AG04450 (cell line): ENCODE measurements at regions not wholly inside any gene's neighbourhood (a gene's known extent, or its start where the extent isn't known, plus 50 kb on each side); places are given as distances from the start of the nearest gene placed in this dataset.

ENCODE experiments used
- CTCF ChIA-PET: fragments of 300-600, 350-600 bp; formaldehyde crosslinking; extraction: SDS; loops from one replicate; lab custom pipeline; 2022; ENCODE audit warnings: antibody characterized with exemption, inconsistent platforms; lab: Charles Lee
- POLR2A ChIA-PET: fragments of 350-600 bp; formaldehyde crosslinking; extraction: SDS; loops from one replicate; lab custom pipeline; 2021; ENCODE audit warnings: antibody characterized with exemption, inconsistent platforms; lab: Yijun Ruan, JAX
- DNase-seq: peaks from one replicate; pipeline ENCODE4 v3.0.0-alpha.2; 2011; ENCODE audit warnings: low read depth, low spot score
- H3K27ac ChIP-seq: one replicate; pipeline ENCODE4 v1.5.1; 2012; ENCODE audit warnings: low read depth, low read length, control low read depth
- H3K27me3 ChIP-seq: one replicate; pipeline ENCODE4 v1.6.0; 2012; ENCODE audit warnings: low read length; ENCODE audit not compliant: control insufficient read depth, insufficient read depth
- H3K4me3 ChIP-seq: 2 replicates; pipeline ENCODE4 v1.5.1; 2011; ENCODE audit warnings: mild to moderate bottlenecking, low read depth, low read length, control low read depth
- H3K9me3 ChIP-seq: 2 replicates; pipeline ENCODE4 v1.5.1; 2012; ENCODE audit warnings: low read length; ENCODE audit not compliant: control insufficient read depth, insufficient read depth
- TF ChIP-seq, protein P1 (sequence below): IDR thresholded peaks from 2 replicates; pipeline ENCODE4 v1.5.1; 2011; ENCODE audit warnings: low read depth, low read length, control low read depth, inconsistent platforms

DNA sequence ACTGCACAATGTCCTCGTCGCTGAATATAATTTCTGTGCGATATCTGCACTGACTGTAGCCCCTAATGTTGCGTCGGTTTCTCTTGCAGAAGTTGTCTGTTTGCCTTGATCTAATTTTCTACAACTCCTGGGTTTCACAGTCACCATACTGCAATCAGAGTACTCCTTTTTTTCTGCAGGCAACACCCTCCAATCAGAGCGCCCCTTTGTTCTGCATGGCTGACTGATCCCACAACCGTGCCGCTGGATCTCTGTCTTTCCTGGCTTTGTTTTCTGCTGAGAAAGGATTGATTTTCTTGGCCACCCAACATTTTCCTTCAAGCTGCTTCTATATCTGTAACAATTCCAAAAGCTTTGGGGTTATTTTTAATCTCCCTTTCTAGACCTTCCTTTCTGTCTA is 182.2 kb upstream of the SMARCA2 start:
- Histone ChIP-seq H3K9me3 (no peaks in the 10 kb centered on the region), H3K27me3 (no peaks in the 10 kb centered on the region), H3K27ac (no peak overlapping the region), H3K4me3 (no peak overlapping the region)
- CTCF ChIA-PET = no interaction called here
- TF ChIP-seq, protein P1, sequence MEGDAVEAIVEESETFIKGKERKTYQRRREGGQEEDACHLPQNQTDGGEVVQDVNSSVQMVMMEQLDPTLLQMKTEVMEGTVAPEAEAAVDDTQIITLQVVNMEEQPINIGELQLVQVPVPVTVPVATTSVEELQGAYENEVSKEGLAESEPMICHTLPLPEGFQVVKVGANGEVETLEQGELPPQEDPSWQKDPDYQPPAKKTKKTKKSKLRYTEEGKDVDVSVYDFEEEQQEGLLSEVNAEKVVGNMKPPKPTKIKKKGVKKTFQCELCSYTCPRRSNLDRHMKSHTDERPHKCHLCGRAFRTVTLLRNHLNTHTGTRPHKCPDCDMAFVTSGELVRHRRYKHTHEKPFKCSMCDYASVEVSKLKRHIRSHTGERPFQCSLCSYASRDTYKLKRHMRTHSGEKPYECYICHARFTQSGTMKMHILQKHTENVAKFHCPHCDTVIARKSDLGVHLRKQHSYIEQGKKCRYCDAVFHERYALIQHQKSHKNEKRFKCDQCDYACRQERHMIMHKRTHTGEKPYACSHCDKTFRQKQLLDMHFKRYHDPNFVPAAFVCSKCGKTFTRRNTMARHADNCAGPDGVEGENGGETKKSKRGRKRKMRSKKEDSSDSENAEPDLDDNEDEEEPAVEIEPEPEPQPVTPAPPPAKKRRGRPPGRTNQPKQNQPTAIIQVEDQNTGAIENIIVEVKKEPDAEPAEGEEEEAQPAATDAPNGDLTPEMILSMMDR = no peak
- POLR2A ChIA-PET = no interaction called here
- DNase-seq = no peak

DNA sequence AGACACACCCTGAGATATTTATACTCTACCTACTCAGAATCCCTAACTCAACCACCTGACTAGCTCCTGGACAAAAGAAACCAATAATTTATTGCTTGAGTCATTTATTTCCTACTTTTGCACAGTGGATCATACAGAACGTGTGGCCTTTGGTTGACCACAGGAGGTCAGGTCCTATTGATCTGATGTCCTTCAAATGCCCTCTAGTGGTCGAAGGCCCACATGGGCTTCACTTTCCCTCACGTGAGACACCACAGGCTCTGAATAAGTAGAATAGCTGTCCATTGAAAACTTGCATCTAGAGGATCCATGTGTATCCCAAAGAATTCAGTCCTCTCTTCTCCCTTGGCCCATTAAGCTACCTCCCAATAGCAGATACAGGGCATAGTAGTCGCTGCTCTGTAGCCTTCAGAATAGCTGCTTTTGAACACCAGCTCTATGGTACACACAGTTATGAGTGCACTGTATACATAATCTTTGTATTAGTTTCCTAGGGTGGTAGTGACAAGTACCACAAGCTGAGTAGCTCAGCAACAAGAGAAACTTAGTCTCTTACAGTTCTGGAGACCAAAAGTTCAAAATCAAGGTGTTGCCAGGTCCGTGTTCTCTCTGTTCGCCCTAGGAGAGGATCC is 177.6 kb upstream of the SMARCA2 start:
- POLR2A ChIA-PET = no interaction called here
- CTCF ChIA-PET = interaction anchor here (0.6 kb wide), 2 partner anchors 105 to 1375 kb away, joined by 4 to 6 read pairs; no protein-coding TSS in a partner anchor

DNA sequence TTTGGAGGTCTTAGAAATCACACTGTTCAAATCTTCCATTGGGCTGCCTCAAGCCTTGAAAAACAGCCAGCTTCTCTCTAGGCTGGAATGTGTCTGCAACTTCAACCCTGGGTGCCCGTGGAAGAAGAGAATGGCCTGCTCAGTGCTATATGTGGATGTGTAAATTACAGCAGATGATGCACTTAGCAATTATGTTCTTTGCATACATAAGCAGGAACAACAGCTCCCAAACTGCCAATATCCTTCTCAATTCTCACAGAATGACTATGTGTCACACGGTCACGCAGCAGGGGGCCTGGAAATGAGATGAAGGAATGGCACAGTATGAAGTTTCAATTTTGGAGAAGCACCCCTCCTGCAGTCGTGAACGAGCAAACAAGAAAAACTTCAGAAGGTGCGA is 175.2 kb upstream of the SMARCA2 start:
- CTCF ChIA-PET = no interaction called here
- no peaks in the 10 kb centered on the region for H3K27me3 ChIP-seq
- H3K9me3 ChIP-seq = 0 out of 2 replicates have a peak, but pooled peaks cover 4% of the 10 kb centered on the region
- POLR2A ChIA-PET = no interaction called here
- H3K4me3 ChIP-seq = no peak overlapping the region
- H3K27ac ChIP-seq = no peak overlapping the region
- DNase-seq = no peak
- TF ChIP-seq, protein P1 = no peak

More for the DNA sequence above, 177.6 kb upstream of the SMARCA2 start:
- Histone ChIP-seq H3K9me3 (0 out of 2 replicates have a peak, but pooled peaks cover 4% of the 10 kb centered on the region), H3K4me3 (no peak overlapping the region), H3K27ac (no peak overlapping the region), H3K27me3 (no peaks in the 10 kb centered on the region)
- DNase-seq = no peak
- TF ChIP-seq, protein P1 = peak; percentile 41

DNA sequence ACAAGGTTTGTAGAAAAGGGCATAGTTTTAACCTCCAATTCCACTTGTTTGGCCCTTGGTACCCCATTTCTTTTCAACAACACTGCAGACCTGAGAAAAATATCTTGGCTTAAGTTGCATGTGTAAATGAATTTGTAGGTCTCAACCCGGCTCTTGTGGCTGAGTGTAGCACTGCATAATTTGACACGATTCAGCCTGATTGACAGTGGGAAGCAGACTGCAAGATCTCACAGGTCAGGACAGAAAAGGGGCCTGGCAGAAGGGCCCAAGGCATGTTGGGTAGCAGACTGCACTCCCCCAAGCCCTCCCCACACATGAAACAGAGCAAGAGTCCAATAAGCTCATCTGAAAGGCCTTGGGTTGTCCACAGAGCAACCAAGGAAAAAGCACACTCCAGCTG is 169.7 kb upstream of the SMARCA2 start:
- Histone ChIP-seq H3K27ac (no peak overlapping the region), H3K4me3 (no peak overlapping the region), H3K27me3 (no peaks in the 10 kb centered on the region), H3K9me3 (peaks cover 7% of the 10 kb centered on the region; the same call in 1 of the 2 replicates)
- POLR2A ChIA-PET = no interaction called here
- TF ChIP-seq, protein P1 = no peak
- no peak for DNase-seq
- CTCF ChIA-PET = no interaction called here

DNA sequence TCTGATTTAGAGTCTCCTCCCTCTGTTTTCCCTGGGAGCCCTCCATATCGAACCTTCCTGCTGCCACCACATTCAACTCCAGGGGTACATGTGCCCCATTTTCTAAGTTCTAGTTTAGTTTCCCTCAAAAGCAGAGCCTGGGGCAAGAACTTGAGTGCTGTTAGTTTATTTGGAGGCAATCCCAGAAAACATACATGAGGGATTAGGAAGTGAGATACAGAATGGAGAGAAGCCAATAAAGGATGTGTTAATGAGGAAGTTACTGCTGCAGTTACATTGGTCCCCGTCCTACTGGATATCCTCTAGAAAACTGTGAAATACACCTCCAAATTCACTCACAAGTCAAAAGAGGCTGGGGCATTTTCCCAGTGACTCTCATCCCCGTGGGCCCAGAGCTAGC is 159.4 kb upstream of the SMARCA2 start:
- no peak overlapping the region for H3K4me3 ChIP-seq
- ChIA-PET CTCF (no interaction called here), POLR2A (no interaction called here)
- no peak for DNase-seq
- peaks cover 6% of the 10 kb centered on the region; the same call in 1 of the 2 replicates for H3K9me3 ChIP-seq
- no peaks in the 10 kb centered on the region for H3K27me3 ChIP-seq
- TF ChIP-seq, protein P1 = no peak
- no peak overlapping the region for H3K27ac ChIP-seq
